ENCODE measurements at regions not wholly inside any gene's neighbourhood (a gene's known extent, or its start where the extent isn't known, plus 50 kb on each side); places are given as distances from the start of the nearest gene placed in this dataset.

- Histone ChIP-seq H3K79me2 (ENCODE audit: insufficient read depth, low read length) (no peaks in the 10 kb centered on the region), H3K4me3 (replicated peaks in 1 of 3; ENCODE audit: insufficient read depth in 1 of 3, low read depth in 2 of 3, low read length in 3 of 3) (no peak overlapping the region), H2AFZ (ENCODE audit: low read length) (no peak overlapping the region), H3K9ac (ENCODE audit: insufficient read depth, low read depth, low read length) (no peak overlapping the region), H3K27me3 (ENCODE audit: control insufficient read depth in 1 of 2, insufficient read depth in 2 of 2, low read length in 2 of 2) (no peaks in the 10 kb centered on the region), H3K9me3 (ENCODE audit: low read length) (no peaks in the 10 kb centered on the region), H3K27ac (ENCODE audit: extremely low read length, insufficient read depth, low read length) (no peak overlapping the region), H4K20me1 (ENCODE audit: insufficient read depth, low read length) (no peaks in the 10 kb centered on the region), H3K4me2 (ENCODE audit: low read depth, low read length) (no peak overlapping the region), H3K4me1 (ENCODE audit: insufficient read depth, low read length) (no peaks in the 10 kb centered on the region), H3K36me3 (replicated peaks in 1 of 2; ENCODE audit: control insufficient read depth in 1 of 2, insufficient read depth in 2 of 2, low read length in 2 of 2) (no peaks in the 10 kb centered on the region)
- in situ Hi-C loops (cut with HindIII; ENCODE audit: extremely low pct_ligation_motif_present, low pct_unique_long_range_greater_than_20kb): no loop called here
- 2% methylated on average over 6 of the region's 6 CpGs for WGBS (ENCODE audit: low lambda C conversion rate)
- intact Hi-C loops (cut with micrococcal nuclease; ENCODE audit: unreplicated experiment): no loop called here
- TF ChIP-seq KDM4B (CRISPR knock-in tag; IDR thresholded peaks at IDR 0.05): no peak
- TF ChIP-seq MAFF (IDR thresholded peaks at IDR 0.05; ENCODE audit: low read depth, low read length): peak; percentile 90
- no peak for TF ChIP-seq STAG1 (CRISPR knock-in tag; IDR thresholded peaks at IDR 0.05)
- TF ChIP-seq ZEB1 (IDR thresholded peaks at IDR 0.05; ENCODE audit: insufficient replicate concordance, low read depth): no peak
- no peak for TF ChIP-seq ZIK1 (CRISPR knock-in tag; IDR thresholded peaks at IDR 0.05; ENCODE audit: borderline replicate concordance, low read depth)
- TF ChIP-seq ZNF12 (CRISPR knock-in tag; IDR thresholded peaks at IDR 0.05): no peak
- TF ChIP-seq, protein P1, sequence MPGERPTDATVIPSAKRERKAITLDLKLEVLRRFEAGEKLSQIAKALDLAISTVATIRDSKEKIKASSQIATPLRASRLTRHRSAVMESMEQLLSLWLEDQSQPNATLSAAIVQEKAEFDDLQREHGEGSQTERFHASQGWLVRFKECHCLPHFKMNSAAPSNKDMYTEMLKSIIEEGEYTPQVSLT (CRISPR knock-in tag; IDR thresholded peaks at IDR 0.05; ENCODE audit: borderline replicate concordance, low read depth): no peak
- peak; percentile 90 to 93 for TF ChIP-seq MAFK (conservative IDR thresholded peaks at IDR 0.05 in 1 of 2, IDR thresholded peaks at IDR 0.05 in 1 of 2; ENCODE audit: low read length in 2 of 2)
- TF ChIP-seq ZNF138 (CRISPR knock-in tag; IDR thresholded peaks at IDR 0.05; ENCODE audit: low read depth): no peak
- POLR2A ChIA-PET: no interaction called here
- DNase-seq (ENCODE audit: low spot score) (no peak), ATAC-seq (no peak), FAIRE-seq (no peak)
- CTCF ChIA-PET (ENCODE audit: low intra/inter-chr PET ratio, low total read pairs): no interaction called here
- BruUV-seq (replicated peaks): no TSS peak
Measured at GRCh38 chr4:57265831-57266582, 155.8 kb upstream of the IGFBP7 start.

DNA sequence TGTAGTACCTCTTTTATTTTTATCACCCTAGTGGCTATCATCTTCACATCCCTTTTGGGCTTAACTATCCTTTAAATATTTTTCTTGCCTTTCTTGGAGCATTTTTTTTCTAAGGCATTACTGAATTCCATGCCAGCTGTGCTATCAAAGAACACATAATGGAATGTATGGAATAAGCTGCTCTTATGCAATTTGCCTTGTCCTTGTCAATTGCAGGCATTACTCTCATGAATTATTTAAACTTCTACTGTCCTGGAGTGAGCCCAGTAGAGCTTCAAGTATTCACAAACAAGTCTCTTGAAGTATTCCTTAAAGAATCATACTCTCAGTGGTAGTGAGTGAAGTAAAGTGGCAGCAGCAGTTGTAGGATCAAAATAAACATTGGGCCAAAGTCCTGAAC is 144.6 kb upstream of the IGFBP7 start:
- H3K36me3 ChIP-seq (replicated peaks in 1 of 2; ENCODE audit: control insufficient read depth in 1 of 2, insufficient read depth in 2 of 2, low read length in 2 of 2): no peaks in the 10 kb centered on the region
- FAIRE-seq: no peak
- no peak overlapping the region for H2AFZ ChIP-seq (ENCODE audit: low read length)
- no peak for DNase-seq (ENCODE audit: low spot score)
- no peaks in the 10 kb centered on the region for H3K79me2 ChIP-seq (ENCODE audit: insufficient read depth, low read length)
- no peak overlapping the region for H3K9ac ChIP-seq (ENCODE audit: insufficient read depth, low read depth, low read length)
- CTCF ChIA-PET (ENCODE audit: low intra/inter-chr PET ratio, low total read pairs): no interaction called here
- in situ Hi-C loops (cut with HindIII; ENCODE audit: extremely low pct_ligation_motif_present, low pct_unique_long_range_greater_than_20kb) (no loop called here), intact Hi-C loops (cut with micrococcal nuclease; ENCODE audit: unreplicated experiment) (no loop called here)
- ATAC-seq: no peak
- H3K4me1 ChIP-seq (ENCODE audit: insufficient read depth, low read length): no peaks in the 10 kb centered on the region
- H3K27me3 ChIP-seq (ENCODE audit: control insufficient read depth in 1 of 2, insufficient read depth in 2 of 2, low read length in 2 of 2): no peaks in the 10 kb centered on the region
- no TSS peak for BruUV-seq (replicated peaks)
- no peak overlapping the region for H3K4me3 ChIP-seq (replicated peaks in 1 of 3; ENCODE audit: insufficient read depth in 1 of 3, low read depth in 2 of 3, low read length in 3 of 3)
- H3K27ac ChIP-seq (ENCODE audit: extremely low read length, insufficient read depth, low read length): no peak overlapping the region
- POLR2A ChIA-PET: no interaction called here
- no peaks in the 10 kb centered on the region for H3K9me3 ChIP-seq (ENCODE audit: low read length)
- no peaks in the 10 kb centered on the region for H4K20me1 ChIP-seq (ENCODE audit: insufficient read depth, low read length)
- no peak overlapping the region for H3K4me2 ChIP-seq (ENCODE audit: low read depth, low read length)
- TF ChIP-seq HNRNPK (IDR thresholded peaks at IDR 0.05; ENCODE audit: low read depth, low read length, poor library complexity, severe bottlenecking) (no peak), CREM (IDR thresholded peaks at IDR 0.05) (no peak), CREM (CRISPR knock-in tag; IDR thresholded peaks at IDR 0.05) (no peak), POGZ (CRISPR knock-in tag; IDR thresholded peaks at IDR 0.05) (no peak)

Measured in HepG2 (cell line).